ENCODE measurements at regions not wholly inside any gene's neighbourhood (a gene's known extent, or its start where the extent isn't known, plus 50 kb on each side); places are given as distances from the start of the nearest gene placed in this dataset.

DNA sequence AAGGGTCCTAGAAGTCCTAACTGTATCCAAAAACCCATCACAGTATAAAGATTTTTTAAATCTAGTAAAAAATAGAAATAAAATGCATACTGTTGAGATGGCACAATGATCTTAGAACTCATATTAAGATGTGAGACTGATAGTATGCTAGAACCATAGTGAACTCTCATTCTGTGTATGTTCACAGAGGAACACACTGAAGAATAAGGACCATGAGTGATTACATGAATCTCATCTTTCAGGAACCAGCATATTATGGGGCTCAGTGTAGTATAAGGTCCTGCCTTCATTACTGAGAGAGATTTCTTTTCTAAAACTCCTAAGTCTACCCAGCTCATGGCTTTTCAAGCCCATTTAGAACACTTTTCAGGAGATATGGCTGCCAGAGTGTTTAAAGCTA, 59.8 kb upstream of the RFC3 start:
- Histone ChIP-seq H3K4me3 (ENCODE audit: insufficient read depth, low read depth, low read length) (no peak overlapping the region), H2BK5ac (ENCODE audit: low read depth, low read length, poor library complexity, severe bottlenecking) (no peak overlapping the region), H3K18ac (ENCODE audit: low read depth, low read length) (no peak overlapping the region), H3K4me2 (ENCODE audit: low read depth, low read length) (no peak overlapping the region), H3K79me1 (ENCODE audit: low read depth in 1 of 2, low read length in 2 of 2) (no peaks in the 10 kb centered on the region), H2BK20ac (ENCODE audit: low read depth, low read length) (no peak overlapping the region), H3K4me1 (ENCODE audit: control insufficient read depth, insufficient read depth, low read length) (no peaks in the 10 kb centered on the region), H3K27ac (ENCODE audit: insufficient read depth, low read length) (no peak overlapping the region), H4K20me1 (ENCODE audit: insufficient read depth, low read length) (no peaks in the 10 kb centered on the region), H2AK9ac (replicated peaks; ENCODE audit: low read depth, low read length, poor library complexity) (no peak overlapping the region), H4K91ac (ENCODE audit: insufficient read depth, low read depth, low read length) (no peak overlapping the region), H3K14ac (replicated peaks; ENCODE audit: low read depth, low read length) (no peak overlapping the region), H2BK15ac (ENCODE audit: low read depth, low read length) (no peak overlapping the region), H3K9me3 (ENCODE audit: control insufficient read depth, insufficient read depth, low read length) (no peaks in the 10 kb centered on the region), H3K23ac (ENCODE audit: low read depth, low read length) (no peak overlapping the region), H4K8ac (ENCODE audit: low read depth in 2 of 2, low read length in 2 of 2) (no peak overlapping the region), H3K4ac (ENCODE audit: low read depth, low read length) (no peak overlapping the region), H4K5ac (ENCODE audit: low read depth, low read length) (no peak overlapping the region), H3K9ac (ENCODE audit: low read depth, low read length) (no peak overlapping the region), H3K56ac (ENCODE audit: extremely low read depth, insufficient read depth, low read length) (no peak overlapping the region), H3K27me3 (ENCODE audit: control insufficient read depth, insufficient read depth, low read length) (peaks cover 2% of the 10 kb centered on the region; the same call in 1 of the 2 replicates), H3K36me3 (ENCODE audit: control insufficient read depth, insufficient read depth, low read length) (no peaks in the 10 kb centered on the region), H2AK5ac (ENCODE audit: low read depth, low read length) (no peak overlapping the region), H2BK120ac (ENCODE audit: low read depth, low read length) (no peak overlapping the region), H2AFZ (replicated peaks; ENCODE audit: low read length, poor library complexity) (no peak overlapping the region), H3K9me1 (ENCODE audit: insufficient read depth, low read length) (no peaks in the 10 kb centered on the region)
- TF ChIP-seq RFX5 (IDR thresholded peaks at IDR 0.05; ENCODE audit: low read depth, low read length) (no peak), NFE2L2 (IDR thresholded peaks at IDR 0.05; ENCODE audit: low read depth, low read length) (no peak), MAZ (IDR thresholded peaks at IDR 0.05; ENCODE audit: borderline replicate concordance, low read depth, low read length) (no peak), BHLHE40 (IDR thresholded peaks at IDR 0.05; ENCODE audit: low read depth, low read length) (no peak), FOS (IDR thresholded peaks at IDR 0.05; ENCODE audit: low read depth, low read length) (no peak), ELK1 (IDR thresholded peaks at IDR 0.05; ENCODE audit: borderline replicate concordance, low read depth, low read length) (no peak), MAFK (IDR thresholded peaks at IDR 0.05; ENCODE audit: low read depth, low read length) (no peak), CHD1 (IDR thresholded peaks at IDR 0.05; ENCODE audit: low read depth, low read length) (no peak), USF2 (IDR thresholded peaks at IDR 0.05; ENCODE audit: low read depth, low read length) (no peak), RAD21 (IDR thresholded peaks at IDR 0.05; ENCODE audit: low read length) (no peak), MXI1 (IDR thresholded peaks at IDR 0.05; ENCODE audit: borderline replicate concordance, low read depth, low read length) (no peak), SMC3 (IDR thresholded peaks at IDR 0.05; ENCODE audit: low read depth, low read length) (no peak), CEBPB (IDR thresholded peaks at IDR 0.05; ENCODE audit: low read depth, low read length) (no peak), POLR2A (IDR thresholded peaks at IDR 0.05; ENCODE audit: low read depth, low read length) (no peak), RCOR1 (IDR thresholded peaks at IDR 0.05; ENCODE audit: insufficient replicate concordance, low read length) (no peak)
- TF ChIP-seq, protein P1, sequence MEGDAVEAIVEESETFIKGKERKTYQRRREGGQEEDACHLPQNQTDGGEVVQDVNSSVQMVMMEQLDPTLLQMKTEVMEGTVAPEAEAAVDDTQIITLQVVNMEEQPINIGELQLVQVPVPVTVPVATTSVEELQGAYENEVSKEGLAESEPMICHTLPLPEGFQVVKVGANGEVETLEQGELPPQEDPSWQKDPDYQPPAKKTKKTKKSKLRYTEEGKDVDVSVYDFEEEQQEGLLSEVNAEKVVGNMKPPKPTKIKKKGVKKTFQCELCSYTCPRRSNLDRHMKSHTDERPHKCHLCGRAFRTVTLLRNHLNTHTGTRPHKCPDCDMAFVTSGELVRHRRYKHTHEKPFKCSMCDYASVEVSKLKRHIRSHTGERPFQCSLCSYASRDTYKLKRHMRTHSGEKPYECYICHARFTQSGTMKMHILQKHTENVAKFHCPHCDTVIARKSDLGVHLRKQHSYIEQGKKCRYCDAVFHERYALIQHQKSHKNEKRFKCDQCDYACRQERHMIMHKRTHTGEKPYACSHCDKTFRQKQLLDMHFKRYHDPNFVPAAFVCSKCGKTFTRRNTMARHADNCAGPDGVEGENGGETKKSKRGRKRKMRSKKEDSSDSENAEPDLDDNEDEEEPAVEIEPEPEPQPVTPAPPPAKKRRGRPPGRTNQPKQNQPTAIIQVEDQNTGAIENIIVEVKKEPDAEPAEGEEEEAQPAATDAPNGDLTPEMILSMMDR (conservative IDR thresholded peaks at IDR 0.05; ENCODE audit: low read depth, low read length), result no peak
- POLR2A ChIA-PET (ENCODE audit: unreplicated experiment), result no interaction called here
- BruUV-seq (replicated peaks), result no TSS peak
- CTCF ChIA-PET, result no interaction called here
- dilution Hi-C loops (cut with HindIII; ENCODE audit: low sequenced_read_pairs, unreplicated experiment) (no loop called here), intact Hi-C loops (cut with micrococcal nuclease) (no loop called here), in situ Hi-C loops (cut with MboI; ENCODE audit: low sequenced_read_pairs) (no loop called here)
- DNase-seq (no peak), ATAC-seq (ENCODE audit: low read depth) (no peak)

All from IMR-90 (cell line).